Astrocyte (in vitro differentiated cells and primary cell): ENCODE measurements at regions not wholly inside any gene's neighbourhood (a gene's known extent, or its start where the extent isn't known, plus 50 kb on each side); places are given as distances from the start of the nearest gene placed in this dataset.

ENCODE experiments used
- EZH2 ChIP-seq: IDR thresholded peaks from 2 replicates; pipeline ENCODE4 v1.6.1; 2012; ENCODE audit warnings: mild to moderate bottlenecking, low read length, inconsistent platforms; ENCODE audit not compliant: insufficient read depth
- TF ChIP-seq, protein P1 (sequence below): IDR thresholded peaks from 2 replicates; pipeline ENCODE4 v1.5.1; 2011; ENCODE audit warnings: low read depth, mild to moderate bottlenecking, inconsistent platforms, low read length, moderate library complexity; ENCODE audit not compliant: insufficient read depth

DNA sequence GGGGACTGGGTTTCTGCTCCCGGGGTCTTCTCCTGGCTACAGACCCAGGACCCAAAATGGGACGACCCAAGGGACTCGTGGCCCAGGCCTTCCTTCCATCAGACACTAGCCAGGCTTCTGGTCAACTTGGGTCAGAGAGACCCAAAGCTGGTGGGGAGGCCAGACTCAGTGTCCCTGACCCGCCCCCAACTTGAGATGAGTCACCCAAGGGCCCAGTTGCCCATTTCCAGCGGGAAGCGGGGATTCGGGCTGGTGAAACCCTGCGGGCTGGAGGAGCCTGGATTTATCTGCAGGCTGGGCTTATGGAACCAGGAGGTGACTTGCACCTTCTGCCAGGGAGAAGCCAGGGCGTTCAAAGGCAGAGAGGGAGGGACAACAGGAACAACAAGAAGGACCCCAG is 81.5 kb downstream of the RFLNA start:
- TF ChIP-seq, protein P1, sequence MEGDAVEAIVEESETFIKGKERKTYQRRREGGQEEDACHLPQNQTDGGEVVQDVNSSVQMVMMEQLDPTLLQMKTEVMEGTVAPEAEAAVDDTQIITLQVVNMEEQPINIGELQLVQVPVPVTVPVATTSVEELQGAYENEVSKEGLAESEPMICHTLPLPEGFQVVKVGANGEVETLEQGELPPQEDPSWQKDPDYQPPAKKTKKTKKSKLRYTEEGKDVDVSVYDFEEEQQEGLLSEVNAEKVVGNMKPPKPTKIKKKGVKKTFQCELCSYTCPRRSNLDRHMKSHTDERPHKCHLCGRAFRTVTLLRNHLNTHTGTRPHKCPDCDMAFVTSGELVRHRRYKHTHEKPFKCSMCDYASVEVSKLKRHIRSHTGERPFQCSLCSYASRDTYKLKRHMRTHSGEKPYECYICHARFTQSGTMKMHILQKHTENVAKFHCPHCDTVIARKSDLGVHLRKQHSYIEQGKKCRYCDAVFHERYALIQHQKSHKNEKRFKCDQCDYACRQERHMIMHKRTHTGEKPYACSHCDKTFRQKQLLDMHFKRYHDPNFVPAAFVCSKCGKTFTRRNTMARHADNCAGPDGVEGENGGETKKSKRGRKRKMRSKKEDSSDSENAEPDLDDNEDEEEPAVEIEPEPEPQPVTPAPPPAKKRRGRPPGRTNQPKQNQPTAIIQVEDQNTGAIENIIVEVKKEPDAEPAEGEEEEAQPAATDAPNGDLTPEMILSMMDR: no peak
- TF ChIP-seq EZH2: no peak
